DND-41 (cell line): ENCODE measurements at regions not wholly inside any gene's neighbourhood (a gene's known extent, or its start where the extent isn't known, plus 50 kb on each side); places are given as distances from the start of the nearest gene placed in this dataset.

Experiments
- EZH2 ChIP-seq: IDR thresholded peaks from 3 replicates; pipeline ENCODE4 v1.6.1; 2012; ENCODE audit warnings: borderline replicate concordance, low read depth, mild to moderate bottlenecking, moderate library complexity, low read length, inconsistent platforms; ENCODE audit not compliant: severe bottlenecking
- TF ChIP-seq, protein P1 (sequence below): IDR thresholded peaks from 2 replicates; pipeline ENCODE4 v1.5.1; 2012; ENCODE audit warnings: borderline replicate concordance, low read length, moderate library complexity, mild to moderate bottlenecking; ENCODE audit not compliant: poor library complexity, severe bottlenecking; ENCODE audit errors: extremely low read depth

DNA sequence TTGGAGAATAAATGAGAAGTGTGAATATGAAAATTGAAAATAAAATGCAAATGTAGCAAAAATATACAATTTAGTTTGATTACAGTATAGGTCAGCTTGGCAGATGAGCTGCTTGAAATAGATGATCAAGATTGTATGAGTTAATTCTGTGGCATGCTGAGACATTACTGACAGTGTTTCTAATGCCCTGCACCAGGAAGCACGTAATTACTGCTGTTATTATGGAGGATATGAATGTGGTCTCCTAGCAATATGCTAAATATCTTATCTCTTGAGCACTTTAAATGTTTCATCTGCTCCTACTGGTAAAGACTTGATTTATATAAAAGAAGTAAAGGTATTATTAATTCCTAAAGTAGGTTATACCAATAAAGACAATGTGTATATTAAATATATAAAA, 1015.5 kb downstream of the PLOD2 start:
- TF ChIP-seq, protein P1, sequence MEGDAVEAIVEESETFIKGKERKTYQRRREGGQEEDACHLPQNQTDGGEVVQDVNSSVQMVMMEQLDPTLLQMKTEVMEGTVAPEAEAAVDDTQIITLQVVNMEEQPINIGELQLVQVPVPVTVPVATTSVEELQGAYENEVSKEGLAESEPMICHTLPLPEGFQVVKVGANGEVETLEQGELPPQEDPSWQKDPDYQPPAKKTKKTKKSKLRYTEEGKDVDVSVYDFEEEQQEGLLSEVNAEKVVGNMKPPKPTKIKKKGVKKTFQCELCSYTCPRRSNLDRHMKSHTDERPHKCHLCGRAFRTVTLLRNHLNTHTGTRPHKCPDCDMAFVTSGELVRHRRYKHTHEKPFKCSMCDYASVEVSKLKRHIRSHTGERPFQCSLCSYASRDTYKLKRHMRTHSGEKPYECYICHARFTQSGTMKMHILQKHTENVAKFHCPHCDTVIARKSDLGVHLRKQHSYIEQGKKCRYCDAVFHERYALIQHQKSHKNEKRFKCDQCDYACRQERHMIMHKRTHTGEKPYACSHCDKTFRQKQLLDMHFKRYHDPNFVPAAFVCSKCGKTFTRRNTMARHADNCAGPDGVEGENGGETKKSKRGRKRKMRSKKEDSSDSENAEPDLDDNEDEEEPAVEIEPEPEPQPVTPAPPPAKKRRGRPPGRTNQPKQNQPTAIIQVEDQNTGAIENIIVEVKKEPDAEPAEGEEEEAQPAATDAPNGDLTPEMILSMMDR: no peak
- no peak for TF ChIP-seq EZH2
